ENCODE measurements at regions not wholly inside any gene's neighbourhood (a gene's known extent, or its start where the extent isn't known, plus 50 kb on each side); places are given as distances from the start of the nearest gene placed in this dataset.

GRCh38 chr1:221815660-221816059 is 73.8 kb upstream of the DUSP10 start:
- DNase-seq (ENCODE audit: low read depth in 2 of 2), result no peak

- DNase-seq (ENCODE audit: low read depth in 2 of 2), result no peak
These were observed 72.0 kb upstream of the DUSP10 start for GRCh38 chr1:221813887-221814286.

GRCh38 chr1:221812905-221813597 is 71.2 kb upstream of the DUSP10 start:
- no peak for DNase-seq (ENCODE audit: low read depth in 2 of 2)

- no peak for DNase-seq (ENCODE audit: low read depth in 2 of 2)
These were observed 70.3 kb upstream of the DUSP10 start for GRCh38 chr1:221812088-221812752.

GRCh38 chr1:221810406-221810805 is 68.5 kb upstream of the DUSP10 start:
- DNase-seq (ENCODE audit: low read depth in 2 of 2), result no peak

GRCh38 chr1:221809091-221810029 is 67.5 kb upstream of the DUSP10 start:
- no peak for DNase-seq (ENCODE audit: low read depth in 2 of 2)

- no peak for DNase-seq (ENCODE audit: low read depth in 2 of 2)
These were observed 65.1 kb upstream of the DUSP10 start for GRCh38 chr1:221806984-221807383.

GRCh38 chr1:221806236-221806635 is 64.3 kb upstream of the DUSP10 start:
- no peak for DNase-seq (ENCODE audit: low read depth in 2 of 2)

GRCh38 chr1:221805121-221805520 is 63.2 kb upstream of the DUSP10 start:
- no peak for DNase-seq (ENCODE audit: low read depth in 2 of 2)

GRCh38 chr1:221804303-221804702 is 62.4 kb upstream of the DUSP10 start:
- DNase-seq (ENCODE audit: low read depth in 2 of 2), result no peak

- DNase-seq (ENCODE audit: low read depth in 2 of 2), result no peak
These were observed 60.1 kb upstream of the DUSP10 start for GRCh38 chr1:221801773-221802516.

- DNase-seq (ENCODE audit: low read depth in 2 of 2), result no peak
These were observed 59.4 kb upstream of the DUSP10 start for GRCh38 chr1:221801251-221801661.

- DNase-seq (ENCODE audit: low read depth in 2 of 2), result no peak
These were observed 58.9 kb upstream of the DUSP10 start for GRCh38 chr1:221800831-221801230.

- no peak for DNase-seq (ENCODE audit: low read depth in 2 of 2)
These were observed 55.6 kb upstream of the DUSP10 start for GRCh38 chr1:221797506-221797905.

- no peak for DNase-seq (ENCODE audit: low read depth in 2 of 2)
These were observed 54.8 kb upstream of the DUSP10 start for GRCh38 chr1:221796700-221797099.

GRCh38 chr1:221795380-221795779 is 53.5 kb upstream of the DUSP10 start:
- no peak for DNase-seq (ENCODE audit: low read depth in 2 of 2)

GRCh38 chr1:221794935-221795334 is 53.0 kb upstream of the DUSP10 start:
- DNase-seq (ENCODE audit: low read depth in 2 of 2), result no peak

- DNase-seq (ENCODE audit: low read depth in 2 of 2), result no peak
These were observed 52.3 kb upstream of the DUSP10 start for GRCh38 chr1:221794079-221794670.

- no peak for DNase-seq (ENCODE audit: low read depth in 2 of 2)
These were observed 51.7 kb upstream of the DUSP10 start for GRCh38 chr1:221793439-221794078.

- no peak for DNase-seq (ENCODE audit: low read depth in 2 of 2)
These were observed 50.0 kb upstream of the DUSP10 start for GRCh38 chr1:221791846-221792245.

Data from stimulated activated CD4-positive, alpha-beta T cell treated with anti-CD3 and anti-CD28 coated beads, Interleukin-4, amount 100 ng/mL, for 48 hours (primary cell).